ENCODE measurements at regions not wholly inside any gene's neighbourhood (a gene's known extent, or its start where the extent isn't known, plus 50 kb on each side); places are given as distances from the start of the nearest gene placed in this dataset.
"Not testable (repeated sequence)": the region's sequence is repeated elsewhere in the genome, so short reads cannot be mapped to it uniquely, and the experiment has no call there.

- H3K27ac ChIP-seq = not testable (repeated sequence)
These were observed 905.9 kb downstream of the SPATA31A6 start for GRCh38 chr9:43089337-43089736.

- not testable (repeated sequence) for H3K27ac ChIP-seq
These were observed 926.9 kb downstream of the SPATA31A6 start for GRCh38 chr9:43110376-43110775.

- not testable (repeated sequence) for H3K27ac ChIP-seq
These were observed 929.4 kb downstream of the SPATA31A6 start for GRCh38 chr9:43112846-43113245.

GRCh38 chr9:43115813-43116229 is 932.4 kb downstream of the SPATA31A6 start:
- H3K27ac ChIP-seq = not testable (repeated sequence)

GRCh38 chr9:43118088-43118865 is 934.8 kb downstream of the SPATA31A6 start:
- not testable (repeated sequence) for H3K27ac ChIP-seq

- not testable (repeated sequence) for H3K27ac ChIP-seq
These were observed 936.1 kb downstream of the SPATA31A6 start for GRCh38 chr9:43119565-43119964.

GRCh38 chr9:43119978-43120377 is 936.5 kb downstream of the SPATA31A6 start:
- H3K27ac ChIP-seq = not testable (repeated sequence)

- not testable (repeated sequence) for H3K27ac ChIP-seq
These were observed 942.4 kb downstream of the SPATA31A6 start for GRCh38 chr9:43125894-43126293.

- H3K27ac ChIP-seq = not testable (repeated sequence)
These were observed 943.7 kb downstream of the SPATA31A6 start for GRCh38 chr9:43127026-43127775.

GRCh38 chr9:43127949-43128348 is 944.5 kb downstream of the SPATA31A6 start:
- 0 out of 2 replicates have a peak, but pooled peaks have one; percentile 20 for TF ChIP-seq CTCF (conservative IDR thresholded peaks at IDR 0.05)
- not testable (repeated sequence) for H3K27ac ChIP-seq

GRCh38 chr9:43130744-43131171 is 947.3 kb downstream of the SPATA31A6 start:
- H3K27ac ChIP-seq = not testable (repeated sequence)

GRCh38 chr9:43135440-43135839 is 952.0 kb downstream of the SPATA31A6 start:
- H3K27ac ChIP-seq = not testable (repeated sequence)

- H3K27ac ChIP-seq = peak overlapping the region; percentile 38; the same call in 1 of the 2 replicates
These were observed 955.5 kb downstream of the SPATA31A6 start for GRCh38 chr9:43138909-43139308.

- H3K27ac ChIP-seq = peak overlapping the region; percentile 38
These were observed 955.9 kb downstream of the SPATA31A6 start for GRCh38 chr9:43139349-43139748.

- peak overlapping the region; percentile 38 for H3K27ac ChIP-seq
These were observed 956.6 kb downstream of the SPATA31A6 start for GRCh38 chr9:43139878-43140608.

All from VCaP (cell line).